GM12875 (cell line): ENCODE measurements at regions not wholly inside any gene's neighbourhood (a gene's known extent, or its start where the extent isn't known, plus 50 kb on each side); places are given as distances from the start of the nearest gene placed in this dataset.

ENCODE experiments used
- H3K4me3 ChIP-seq: one replicate; pipeline ENCODE4 v1.5.1; 2011; ENCODE audit warnings: low read depth, low read length, control low read depth
- CTCF ChIP-seq: IDR thresholded peaks from 2 replicates; pipeline ENCODE4 v1.5.1; 2011; ENCODE audit warnings: low read depth, mild to moderate bottlenecking, control low read depth, inconsistent platforms, low read length, moderate library complexity, borderline replicate concordance; ENCODE audit not compliant: insufficient read depth

DNA sequence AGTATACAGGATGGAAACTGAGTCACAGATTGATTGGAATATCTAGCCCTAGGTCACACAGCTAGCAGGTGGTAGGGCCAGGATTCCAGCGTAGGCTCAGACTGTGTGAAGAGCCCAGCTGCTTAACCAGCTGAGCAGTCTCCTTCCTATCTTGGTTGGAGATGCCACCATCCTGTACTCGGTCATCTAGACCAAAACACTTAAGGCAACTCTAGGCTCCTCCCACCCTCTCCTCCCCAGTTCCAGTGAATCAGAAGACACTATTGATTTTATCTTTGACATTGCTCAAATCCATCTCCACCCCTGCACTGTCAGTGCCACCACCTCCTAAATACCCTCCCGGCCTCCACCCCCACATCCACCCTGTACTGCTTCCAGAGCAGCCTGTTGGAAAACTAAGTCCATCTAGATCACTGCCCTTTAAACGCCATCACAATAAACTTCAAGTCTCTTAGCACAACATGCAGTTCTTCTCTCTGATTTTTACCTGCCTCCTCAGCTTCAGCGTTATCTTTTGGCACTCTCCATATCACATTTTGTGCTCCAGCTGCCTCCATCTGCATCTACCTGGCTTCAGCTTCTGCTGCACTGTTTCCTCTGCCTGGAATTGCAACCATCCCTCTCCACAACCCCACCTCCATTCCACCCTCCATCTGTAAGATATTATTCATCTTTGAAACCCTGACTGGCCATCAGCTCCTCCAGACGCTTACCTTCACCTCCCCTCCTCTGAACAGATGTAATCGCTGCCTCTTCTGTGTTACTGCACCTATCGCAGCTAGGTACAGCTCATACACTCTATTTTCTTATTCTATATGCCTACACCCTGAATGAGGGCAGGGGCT is 86.8 kb upstream of the ACP3 start:
- TF ChIP-seq CTCF = no peak
- no peak overlapping the region for H3K4me3 ChIP-seq

GRCh38 chr3:132231633-132232032 is 85.6 kb upstream of the ACP3 start:
- H3K4me3 ChIP-seq = no peak overlapping the region
- TF ChIP-seq CTCF = no peak

DNA sequence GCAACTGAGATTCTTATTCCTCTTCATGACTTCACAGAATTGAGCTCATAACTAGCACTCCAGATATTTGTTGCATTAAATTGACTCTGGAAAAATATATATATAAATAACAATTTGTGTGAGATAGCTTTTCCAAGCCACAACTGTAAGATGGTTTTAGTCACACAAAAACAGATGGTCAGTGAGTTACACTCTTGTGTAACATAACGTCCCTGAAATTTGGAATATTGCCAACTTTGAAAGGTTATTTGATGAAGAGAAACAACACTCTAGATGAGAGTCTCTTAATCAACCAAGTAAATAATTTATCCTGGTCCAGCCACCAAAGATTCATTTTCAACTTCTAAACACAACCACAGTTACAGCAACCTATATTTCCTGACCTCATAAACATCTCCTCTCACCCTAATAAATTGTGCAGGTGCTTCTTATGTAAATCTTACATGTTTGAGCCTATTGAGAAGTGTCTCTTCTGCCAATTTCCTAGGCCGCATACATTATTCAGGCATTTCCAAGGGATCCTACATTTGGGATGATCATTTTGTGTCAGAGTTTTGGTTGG is 84.9 kb upstream of the ACP3 start:
- no peak for TF ChIP-seq CTCF
- H3K4me3 ChIP-seq = no peak overlapping the region

- no peak for TF ChIP-seq CTCF
- H3K4me3 ChIP-seq = no peak overlapping the region
These were observed 80.2 kb upstream of the ACP3 start for GRCh38 chr3:132236701-132237651.

GRCh38 chr3:132237652-132238032 is 79.6 kb upstream of the ACP3 start:
- no peak for TF ChIP-seq CTCF
- H3K4me3 ChIP-seq = no peak overlapping the region

- TF ChIP-seq CTCF = no peak
- H3K4me3 ChIP-seq = no peak overlapping the region
These were observed 77.6 kb upstream of the ACP3 start for GRCh38 chr3:132239587-132239986.
